ENCODE measurements at regions not wholly inside any gene's neighbourhood (a gene's known extent, or its start where the extent isn't known, plus 50 kb on each side); places are given as distances from the start of the nearest gene placed in this dataset.
A peak's percentile ranks its signal among the peaks of the same experiment; 100 is the strongest.

DNA sequence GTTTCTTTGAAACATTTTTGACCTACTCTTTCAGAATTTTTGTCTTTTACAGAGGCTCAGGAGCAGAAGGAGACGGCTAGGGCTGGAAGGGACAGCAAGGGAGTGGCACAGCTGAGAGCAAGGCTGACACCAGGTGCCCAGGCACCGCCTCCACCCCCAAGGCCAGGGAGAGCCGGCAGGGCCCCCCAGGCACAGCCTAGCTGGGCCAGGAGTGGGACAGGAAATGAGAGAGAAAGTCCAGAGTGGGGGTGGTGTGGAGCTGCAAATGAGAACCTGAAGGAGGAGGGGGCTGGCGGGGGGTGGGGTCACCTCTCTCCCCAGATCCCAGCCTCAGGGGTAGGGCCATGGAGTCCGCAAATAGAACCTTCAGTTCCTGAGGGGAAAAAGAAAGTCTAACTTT, 236.7 kb downstream of the CDC5L start:
- no peaks in the 10 kb centered on the region for H3K9me3 Mint-ChIP-seq

DNA sequence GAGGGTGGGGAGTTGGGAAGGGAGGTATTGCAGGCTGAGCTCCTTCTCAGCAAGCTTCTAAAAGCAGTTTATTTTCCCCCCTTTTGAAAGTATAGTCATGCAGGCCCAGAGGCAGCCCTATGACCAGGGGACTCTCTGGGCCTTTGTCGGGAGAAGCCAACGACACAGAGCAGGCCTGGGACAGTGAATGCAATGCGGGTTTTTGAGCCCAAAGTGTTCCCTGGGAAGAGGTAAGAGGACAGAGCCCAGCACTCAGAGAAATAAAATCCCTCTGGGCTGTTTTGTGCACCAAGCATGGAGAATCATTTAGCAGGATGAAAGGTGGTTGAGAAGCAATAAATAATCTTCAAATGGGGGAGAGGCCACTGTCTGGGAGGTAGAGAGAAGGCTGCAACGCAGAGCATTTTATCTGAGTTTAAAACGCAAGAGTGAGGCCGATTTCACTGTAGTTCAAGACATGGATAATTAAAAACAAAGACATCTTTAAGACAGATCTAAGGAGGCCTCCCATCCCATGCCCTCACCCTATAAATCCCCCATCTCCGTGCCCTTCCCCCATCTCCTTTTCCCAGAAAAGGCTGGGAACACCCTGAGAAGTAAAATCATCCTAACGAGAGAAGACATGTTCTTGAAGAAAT, 237.5 kb downstream of the CDC5L start:
- Mint-ChIP-seq H3K4me1 (no peaks in the 10 kb centered on the region), H3K36me3 (ENCODE audit: low read depth) (no peaks in the 10 kb centered on the region), H3K27ac (no peak overlapping the region), H3K9me3 (no peaks in the 10 kb centered on the region), H3K4me3 (no peak overlapping the region), H3K27me3 (no peaks in the 10 kb centered on the region)
- no peak for DNase-seq
- ATAC-seq = no peak

More for the DNA sequence above, 236.7 kb downstream of the CDC5L start:
- Mint-ChIP-seq H3K36me3 (ENCODE audit: low read depth) (no peaks in the 10 kb centered on the region), H3K27me3 (no peaks in the 10 kb centered on the region), H3K4me1 (no peaks in the 10 kb centered on the region), H3K27ac (no peak overlapping the region), H3K4me3 (no peak overlapping the region)
- DNase-seq (no peak), ATAC-seq (no peak)

DNA sequence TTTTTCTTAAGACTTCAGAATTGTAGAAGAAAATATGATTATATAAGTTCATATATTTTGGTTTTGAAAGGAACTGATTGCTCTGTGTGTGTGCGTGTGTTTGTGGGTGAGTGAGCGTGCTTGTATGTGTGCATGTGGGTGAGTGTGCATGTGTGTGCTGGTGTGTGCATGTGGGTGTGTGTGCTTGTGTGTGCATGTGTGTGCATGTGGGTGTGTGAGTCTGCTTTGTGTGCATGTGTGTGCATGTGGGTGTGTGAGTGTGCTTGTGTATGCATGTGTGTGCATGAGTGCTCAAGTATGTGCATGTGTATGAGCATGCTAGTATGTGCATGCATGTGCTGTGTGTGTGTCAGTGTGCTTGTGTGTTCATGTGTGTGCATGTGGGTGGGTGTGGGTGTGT, 238.5 kb downstream of the CDC5L start:
- H3K4me1 Mint-ChIP-seq = peaks cover 2% of the 10 kb centered on the region
- H3K4me3 Mint-ChIP-seq = no peak overlapping the region
- H3K9me3 Mint-ChIP-seq = no peaks in the 10 kb centered on the region
- ATAC-seq (no peak), DNase-seq (no peak)
- no peak overlapping the region for H3K27ac Mint-ChIP-seq
- H3K36me3 Mint-ChIP-seq (ENCODE audit: low read depth) = no peaks in the 10 kb centered on the region
- no peaks in the 10 kb centered on the region for H3K27me3 Mint-ChIP-seq

DNA sequence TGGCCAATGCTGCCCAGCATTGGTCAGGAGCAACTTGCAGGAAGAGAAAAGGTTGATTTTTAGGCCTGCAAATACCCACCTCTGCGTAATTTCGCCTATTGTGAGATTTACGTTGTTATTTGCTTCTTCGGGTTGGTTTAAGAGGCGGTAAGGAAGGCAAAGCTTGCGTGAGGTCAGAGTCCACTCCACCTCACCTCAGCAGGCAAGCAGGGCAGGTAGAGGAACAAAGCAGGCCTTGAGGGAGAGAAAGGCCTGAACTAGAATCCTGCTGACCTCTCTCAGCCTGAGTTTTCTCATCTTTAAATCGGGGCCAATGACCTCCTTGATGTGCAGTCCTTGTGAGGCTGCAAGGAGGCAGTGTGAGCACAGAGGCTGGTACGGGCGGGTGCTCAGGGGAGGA, 239.1 kb downstream of the CDC5L start:
- H3K27me3 Mint-ChIP-seq = no peaks in the 10 kb centered on the region
- ATAC-seq (no peak), DNase-seq (no peak)
- peaks cover 2% of the 10 kb centered on the region for H3K4me1 Mint-ChIP-seq
- H3K4me3 Mint-ChIP-seq = no peak overlapping the region
- H3K36me3 Mint-ChIP-seq (ENCODE audit: low read depth) = no peaks in the 10 kb centered on the region
- H3K9me3 Mint-ChIP-seq = no peaks in the 10 kb centered on the region
- no peak overlapping the region for H3K27ac Mint-ChIP-seq

DNA sequence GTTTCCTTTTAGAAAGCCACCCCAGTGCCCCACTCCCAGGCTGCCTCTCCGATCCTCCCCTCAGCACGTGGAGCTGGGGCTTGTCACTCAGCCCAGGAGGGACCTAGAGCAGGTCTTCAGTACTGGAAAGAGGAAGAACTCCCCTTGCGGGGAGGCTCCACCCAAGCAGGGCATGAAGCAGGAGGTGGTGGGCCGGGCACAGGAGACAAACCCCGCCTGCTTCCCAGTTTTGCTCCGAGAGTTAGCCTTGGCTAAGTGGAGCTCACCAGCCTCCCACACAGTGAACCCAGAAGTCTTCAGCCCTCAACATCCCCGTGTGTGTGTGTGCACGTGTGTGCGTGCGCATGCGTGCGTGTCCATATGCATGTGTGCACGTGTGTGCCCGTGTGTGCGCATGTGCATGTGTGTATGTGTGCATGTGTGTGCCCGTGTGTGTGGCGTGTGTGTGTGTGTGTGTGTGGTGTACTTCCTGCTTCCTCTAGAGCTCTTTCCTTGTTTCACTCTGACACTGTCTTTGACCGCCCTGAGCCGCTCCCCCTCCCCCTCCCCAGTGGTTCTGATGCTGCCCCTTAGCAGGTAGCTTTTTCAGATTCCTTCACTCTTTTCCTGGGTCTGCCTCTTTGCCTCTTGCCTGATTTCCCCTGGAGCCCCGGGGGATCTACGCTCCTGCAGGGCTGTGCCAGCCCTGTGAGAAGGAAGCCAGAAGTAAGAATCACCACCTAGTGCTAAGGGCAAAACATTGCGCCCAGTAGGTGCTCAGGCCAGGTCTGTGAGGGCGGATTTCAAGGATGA, 239.8 kb downstream of the CDC5L start:
- Mint-ChIP-seq H3K9me3 (no peaks in the 10 kb centered on the region), H3K36me3 (ENCODE audit: low read depth) (no peaks in the 10 kb centered on the region), H3K4me1 (peaks cover 2% of the 10 kb centered on the region), H3K4me3 (no peak overlapping the region), H3K27ac (no peak overlapping the region), H3K27me3 (no peaks in the 10 kb centered on the region)
- DNase-seq (no peak), ATAC-seq (no peak)

DNA sequence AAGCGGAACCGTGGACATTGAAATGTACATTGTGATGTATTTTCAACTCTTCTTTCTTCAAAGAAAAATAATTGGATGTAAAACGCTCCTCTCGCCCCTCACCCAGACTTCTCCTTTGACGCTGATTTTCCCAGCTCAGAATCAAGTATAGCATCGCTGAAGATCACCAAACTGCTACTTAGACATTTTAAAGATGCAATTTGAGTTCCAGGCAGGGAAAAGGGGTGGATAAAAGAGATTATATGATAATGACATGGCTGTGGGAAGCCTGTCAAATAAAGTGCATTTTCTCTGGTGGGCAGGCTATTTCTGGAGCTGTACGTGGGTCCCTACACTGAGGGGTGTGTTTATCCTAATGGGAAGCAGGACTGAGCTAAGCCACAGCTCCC, 240.4 kb downstream of the CDC5L start:
- Mint-ChIP-seq H3K4me3 (no peak overlapping the region), H3K27ac (no peak overlapping the region), H3K9me3 (no peaks in the 10 kb centered on the region), H3K27me3 (no peaks in the 10 kb centered on the region), H3K4me1 (peaks cover 2% of the 10 kb centered on the region), H3K36me3 (ENCODE audit: low read depth) (no peaks in the 10 kb centered on the region)
- DNase-seq (no peak), ATAC-seq (no peak)

DNA sequence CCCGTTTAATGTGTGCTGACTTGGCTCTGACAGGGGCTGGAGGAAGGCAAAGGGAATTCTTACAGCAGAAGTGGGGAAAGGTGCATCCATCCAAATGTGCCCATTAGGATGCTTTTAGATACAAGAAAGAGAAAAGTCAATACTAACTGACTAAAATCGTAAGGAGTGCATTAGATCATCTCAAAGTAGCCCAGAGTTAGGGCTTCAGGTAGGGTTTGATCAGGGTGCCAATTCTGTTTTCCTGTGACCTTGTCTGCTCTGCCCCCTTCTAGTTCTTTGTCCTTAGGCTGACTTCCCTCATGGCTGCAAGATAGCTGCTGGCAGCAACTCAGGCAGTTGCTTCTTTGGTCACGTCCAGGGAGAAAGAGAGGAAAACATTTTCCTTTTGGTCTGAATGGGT, 240.8 kb downstream of the CDC5L start:
- no peak overlapping the region for H3K4me3 Mint-ChIP-seq
- H3K36me3 Mint-ChIP-seq (ENCODE audit: low read depth) = no peaks in the 10 kb centered on the region
- H3K27me3 Mint-ChIP-seq = no peaks in the 10 kb centered on the region
- H3K27ac Mint-ChIP-seq = no peak overlapping the region
- H3K9me3 Mint-ChIP-seq = no peaks in the 10 kb centered on the region
- ATAC-seq (no peak), DNase-seq (no peak)
- peaks cover 2% of the 10 kb centered on the region for H3K4me1 Mint-ChIP-seq

DNA sequence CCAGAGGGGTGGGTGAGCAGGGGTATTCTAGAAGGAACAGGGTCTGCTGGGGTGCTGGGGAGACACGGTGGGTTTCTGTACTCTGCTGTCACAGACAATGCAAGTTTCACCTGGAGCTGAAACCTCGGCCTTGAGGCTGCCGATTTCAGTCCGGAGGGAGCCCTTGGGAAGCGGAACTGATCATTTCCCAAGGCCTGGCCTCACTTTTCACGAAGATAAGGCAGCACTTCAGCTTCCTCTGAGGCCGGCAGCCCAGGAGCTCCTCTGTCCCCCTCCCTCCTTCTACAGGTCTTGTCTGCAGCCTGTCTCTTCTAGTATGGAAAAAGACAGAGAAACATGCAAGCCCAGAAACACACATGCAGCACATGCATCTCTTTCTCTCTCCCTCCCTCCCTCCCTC, 242.1 kb downstream of the CDC5L start:
- Mint-ChIP-seq H3K27me3 (peaks cover 4% of the 10 kb centered on the region), H3K27ac (no peak overlapping the region), H3K4me3 (no peak overlapping the region), H3K4me1 (peaks cover 2% of the 10 kb centered on the region), H3K36me3 (ENCODE audit: low read depth) (no peaks in the 10 kb centered on the region), H3K9me3 (no peaks in the 10 kb centered on the region)
- ATAC-seq (no peak), DNase-seq (no peak)

DNA sequence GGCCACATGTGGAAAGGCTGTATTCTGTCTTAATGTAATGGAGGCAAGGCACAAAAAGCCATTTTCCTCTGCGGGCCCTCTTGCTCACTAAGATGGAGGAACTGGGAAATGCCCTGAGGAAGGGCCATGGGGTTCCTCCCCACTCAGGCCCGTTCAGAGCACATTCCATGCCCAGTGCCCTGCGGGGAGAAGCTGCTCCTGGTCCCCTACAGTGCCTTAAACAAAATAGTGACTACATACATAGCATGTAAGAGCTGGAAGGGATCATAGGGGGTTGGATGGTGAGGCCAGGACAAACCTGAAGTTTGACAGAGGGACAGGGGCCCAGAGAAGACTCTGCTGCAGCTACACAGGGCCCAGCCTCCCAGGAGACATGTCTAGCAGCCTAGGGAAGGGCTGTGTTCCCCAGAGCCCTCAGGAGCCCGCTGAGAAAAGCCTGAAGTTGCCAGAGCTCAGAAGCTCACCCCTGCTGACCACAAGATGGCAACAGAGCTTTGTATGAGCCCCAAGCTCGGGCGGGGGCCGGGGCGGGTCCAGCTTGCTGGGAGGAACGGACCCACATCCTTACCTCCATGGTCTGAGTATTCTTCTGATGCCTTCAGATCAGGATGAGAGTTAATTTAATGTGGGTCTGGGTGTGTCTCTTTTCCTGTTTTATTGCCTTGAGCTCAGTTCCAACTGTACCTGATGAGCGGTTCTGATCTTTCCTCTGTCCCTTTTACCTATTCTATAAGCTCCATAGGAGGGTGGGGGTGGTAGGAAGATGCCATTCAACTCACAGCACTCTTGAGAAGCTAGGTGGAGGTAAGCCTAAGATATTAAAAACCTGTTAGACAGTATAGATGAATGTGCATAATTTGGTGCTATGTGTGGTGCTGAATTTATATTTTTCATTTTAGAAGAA, 242.9 kb downstream of the CDC5L start:
- Mint-ChIP-seq H3K9me3 (no peaks in the 10 kb centered on the region), H3K4me1 (peaks cover 2% of the 10 kb centered on the region), H3K36me3 (ENCODE audit: low read depth) (no peaks in the 10 kb centered on the region), H3K4me3 (no peak overlapping the region), H3K27ac (peak overlapping the region; percentile 31), H3K27me3 (peaks cover 5% of the 10 kb centered on the region)
- DNase-seq (peak; percentile 44), ATAC-seq (peak; percentile 79)

DNA sequence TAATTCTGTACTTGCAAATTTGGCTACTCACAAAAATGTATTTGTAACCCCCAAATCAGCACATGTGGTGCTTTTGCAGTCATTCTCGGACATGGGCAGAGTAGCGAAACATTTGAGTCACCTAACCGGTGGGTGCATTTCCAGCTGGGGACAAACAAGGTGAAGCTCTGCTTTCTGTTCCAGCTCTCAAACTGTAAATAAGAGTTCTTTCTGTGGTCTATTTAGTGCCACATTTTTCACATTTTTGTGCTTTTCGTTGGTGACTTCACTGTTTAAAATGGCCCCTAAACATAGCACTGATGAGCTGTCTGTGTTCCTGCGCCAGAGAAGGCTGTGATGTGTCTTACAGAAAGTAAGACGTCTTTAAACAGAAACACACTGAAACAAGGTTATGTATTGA, 244.5 kb downstream of the CDC5L start:
- no peaks in the 10 kb centered on the region for H3K36me3 Mint-ChIP-seq (ENCODE audit: low read depth)
- ATAC-seq (no peak), DNase-seq (no peak)
- no peak overlapping the region for H3K27ac Mint-ChIP-seq
- H3K4me3 Mint-ChIP-seq = no peak overlapping the region
- H3K9me3 Mint-ChIP-seq = no peaks in the 10 kb centered on the region
- H3K27me3 Mint-ChIP-seq = peaks cover 5% of the 10 kb centered on the region
- H3K4me1 Mint-ChIP-seq = peaks cover 2% of the 10 kb centered on the region

DNA sequence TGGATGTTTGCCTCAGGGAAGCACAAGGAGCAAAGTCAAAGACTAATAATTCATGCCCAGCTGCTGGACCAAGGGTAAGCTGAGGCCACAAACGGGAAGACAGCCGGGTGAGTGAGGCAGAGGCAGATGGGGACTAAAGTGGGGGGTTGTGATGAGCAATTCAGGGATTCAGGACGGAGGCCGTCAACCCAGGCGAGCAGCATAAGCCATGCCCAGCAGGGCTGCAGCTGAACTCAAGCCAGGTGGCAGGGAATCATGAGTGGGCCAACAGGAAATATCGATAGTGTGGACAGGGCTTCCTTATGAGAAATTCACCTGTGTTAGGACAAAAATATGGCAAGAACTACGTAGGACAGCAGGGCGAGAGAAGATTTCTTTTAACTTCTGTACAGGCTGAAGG, 246.8 kb downstream of the CDC5L start:
- Mint-ChIP-seq H3K9me3 (peaks cover 6% of the 10 kb centered on the region), H3K36me3 (ENCODE audit: low read depth) (no peaks in the 10 kb centered on the region), H3K27me3 (peaks cover 8% of the 10 kb centered on the region), H3K4me1 (peaks cover 2% of the 10 kb centered on the region), H3K4me3 (no peak overlapping the region), H3K27ac (no peak overlapping the region)
- DNase-seq = no peak
- no peak for ATAC-seq

DNA sequence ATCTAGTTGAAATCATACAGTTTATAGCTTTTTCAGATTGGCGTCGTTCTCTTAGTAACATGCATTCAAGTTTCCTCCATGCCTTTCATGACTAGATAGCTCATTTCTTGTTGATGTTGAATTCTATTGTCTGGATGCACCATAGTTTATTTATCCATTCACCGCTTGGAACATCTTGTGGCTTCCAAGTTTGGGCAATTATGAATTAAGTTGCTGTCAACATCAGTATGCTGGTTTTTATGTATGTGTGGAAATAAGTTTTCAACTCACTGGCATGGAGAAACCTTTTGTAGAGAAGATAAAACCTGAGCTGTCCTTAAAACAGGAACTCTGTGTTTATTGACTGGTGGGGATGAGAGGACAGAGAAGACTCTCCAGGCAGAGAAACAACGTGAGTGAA, 248.0 kb downstream of the CDC5L start:
- no peaks in the 10 kb centered on the region for H3K36me3 Mint-ChIP-seq (ENCODE audit: low read depth)
- H3K27ac Mint-ChIP-seq = no peak overlapping the region
- H3K9me3 Mint-ChIP-seq = peaks cover 6% of the 10 kb centered on the region
- peaks cover 8% of the 10 kb centered on the region for H3K4me1 Mint-ChIP-seq
- peaks cover 8% of the 10 kb centered on the region for H3K27me3 Mint-ChIP-seq
- no peak for DNase-seq
- no peak for ATAC-seq
- no peak overlapping the region for H3K4me3 Mint-ChIP-seq

DNA sequence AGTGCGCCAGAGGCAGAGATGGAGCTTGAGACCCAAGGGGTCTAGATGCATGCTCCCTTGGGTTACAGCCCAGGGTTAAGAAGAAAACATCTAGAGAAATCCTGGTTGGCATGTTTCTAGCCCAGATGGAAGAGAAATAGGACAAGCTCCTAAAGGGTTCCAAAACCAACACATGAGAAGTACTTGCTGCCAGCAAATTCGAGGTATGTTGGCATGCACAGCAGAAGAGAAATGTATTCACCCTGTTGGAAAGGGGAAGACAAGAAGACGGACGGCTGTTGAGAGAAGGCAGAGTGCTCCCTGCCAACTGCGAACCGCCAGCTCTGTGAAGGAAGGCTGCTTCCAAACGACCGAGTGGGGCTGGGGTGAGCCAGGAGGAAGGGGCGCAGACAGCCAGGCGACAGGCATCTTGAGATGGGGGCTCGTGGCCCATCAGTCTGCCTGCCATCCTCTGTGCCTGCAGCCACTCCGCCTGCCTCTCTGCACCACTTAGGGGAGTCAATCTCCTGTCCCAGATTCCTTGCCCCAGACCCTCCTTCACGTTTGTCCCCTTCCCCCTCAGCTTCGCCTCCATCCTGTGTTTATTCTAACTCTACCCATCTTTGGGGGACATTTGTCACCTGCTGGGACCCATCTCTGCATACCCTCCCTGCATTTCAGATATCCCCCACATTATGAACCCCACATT, 249.2 kb downstream of the CDC5L start:
- Mint-ChIP-seq H3K4me1 (peaks cover 18% of the 10 kb centered on the region), H3K27me3 (peaks cover 8% of the 10 kb centered on the region), H3K36me3 (ENCODE audit: low read depth) (no peaks in the 10 kb centered on the region), H3K9me3 (peaks cover 6% of the 10 kb centered on the region), H3K27ac (no peak overlapping the region), H3K4me3 (no peak overlapping the region)
- no peak for ATAC-seq
- no peak for DNase-seq

DNA sequence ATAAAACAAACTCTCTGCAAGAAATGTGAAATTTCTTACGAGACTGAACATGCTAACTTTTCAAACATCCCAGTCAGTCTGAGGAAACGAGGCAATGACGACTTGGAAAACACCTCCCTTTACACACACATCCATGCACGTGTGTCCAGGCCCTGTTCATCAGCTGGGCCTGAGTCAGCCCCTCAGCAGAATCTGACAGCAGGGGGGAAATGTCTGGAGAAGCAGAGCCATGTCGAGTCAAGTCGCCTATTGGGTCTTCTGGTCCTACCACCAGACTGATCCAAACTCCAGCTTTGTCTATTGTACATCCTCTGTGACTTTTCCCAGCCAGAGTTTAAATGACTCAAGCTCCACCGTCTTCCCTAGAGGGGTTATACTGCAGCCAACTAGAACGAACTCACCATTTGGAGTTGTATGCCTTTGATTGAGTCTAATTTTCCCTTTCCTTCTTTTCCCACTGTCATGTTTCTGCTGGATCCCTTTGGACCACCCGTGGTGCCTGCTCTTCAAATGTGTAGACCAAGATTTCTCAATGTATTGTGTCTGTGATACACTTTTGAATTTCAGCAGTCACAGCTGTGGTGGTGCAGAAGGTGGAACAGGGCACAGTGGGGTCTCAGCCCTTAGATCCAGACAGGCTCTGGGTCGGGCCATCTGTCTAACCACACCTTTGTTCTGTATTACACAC, 254.0 kb downstream of the CDC5L start:
- ATAC-seq = no peak
- Mint-ChIP-seq H3K4me1 (peaks cover 40% of the 10 kb centered on the region), H3K27me3 (peaks cover 2% of the 10 kb centered on the region), H3K36me3 (ENCODE audit: low read depth) (no peaks in the 10 kb centered on the region), H3K27ac (peak overlapping the region; percentile 95), H3K9me3 (peaks cover 6% of the 10 kb centered on the region), H3K4me3 (peak overlapping the region; percentile 27)
- DNase-seq = peak; percentile 9
